DOHH2 (cell line): ENCODE measurements at regions not wholly inside any gene's neighbourhood (a gene's known extent, or its start where the extent isn't known, plus 50 kb on each side); places are given as distances from the start of the nearest gene placed in this dataset.

Experiments
- H3F3A ChIP-seq: fragments of 200-600 bp; sonication (generic), shearing (Covaris generic); 2 replicates; pipeline ENCODE4 v1.6.0; 2016; ENCODE audit warnings: antibody characterized with exemption, mild to moderate bottlenecking; ENCODE audit not compliant: control insufficient read depth, insufficient read depth
- H3K27ac ChIP-seq: fragments of 200-600 bp; sonication (generic); 2 replicates; pipeline ENCODE4 v1.5.1; 2014; ENCODE audit warnings: low read depth, mild to moderate bottlenecking, low read length, moderate library complexity
- H3K27me3 ChIP-seq: fragments of 200-600 bp; sonication (generic); 2 replicates; pipeline ENCODE4 v1.6.1; 2014; ENCODE audit warnings: mild to moderate bottlenecking, low read length, mixed read lengths; ENCODE audit not compliant: control insufficient read depth
- H3K36me3 ChIP-seq: fragments of 200-600 bp; sonication (generic); 2 replicates; pipeline ENCODE4 v1.6.1; 2014; ENCODE audit warnings: mild to moderate bottlenecking, low read length, moderate library complexity, mixed read lengths; ENCODE audit not compliant: control insufficient read depth
- H3K4me1 ChIP-seq: fragments of 200-600 bp; sonication (generic); 2 replicates; pipeline ENCODE4 v1.6.1; 2014; ENCODE audit warnings: mild to moderate bottlenecking, low read length, mixed read lengths; ENCODE audit not compliant: control insufficient read depth
- H3K4me2 ChIP-seq: fragments of 200-600 bp; sonication (generic); 2 replicates; pipeline ENCODE4 v1.6.0; 2014; ENCODE audit warnings: mild to moderate bottlenecking, low read length, moderate library complexity
- H3K4me3 ChIP-seq: fragments of 200-600 bp; sonication (generic); 2 replicates; pipeline ENCODE4 v1.5.1; 2014; ENCODE audit warnings: mild to moderate bottlenecking, low read length, mixed read lengths
- H3K79me2 ChIP-seq: fragments of 200-600 bp; sonication (generic); 2 replicates; pipeline ENCODE4 v1.6.1; 2014; ENCODE audit warnings: mild to moderate bottlenecking, low read length, mixed read lengths; ENCODE audit not compliant: control insufficient read depth
- H3K9me2 ChIP-seq: fragments of 200-600 bp; sonication (generic); replicated peaks from 2 replicates; pipeline ENCODE4 v1.6.1; 2014; ENCODE audit warnings: mild to moderate bottlenecking, low read length, mixed read lengths; ENCODE audit not compliant: control insufficient read depth
- H3K9me3 ChIP-seq: fragments of 200-600 bp; sonication (generic); 2 replicates; pipeline ENCODE4 v1.6.1; 2014; ENCODE audit warnings: antibody characterized with exemption, low read length, mixed read lengths; ENCODE audit not compliant: control insufficient read depth, insufficient read depth
- H4K20me1 ChIP-seq: fragments of 200-600 bp; sonication (generic); 2 replicates; pipeline ENCODE4 v1.6.0; 2014; ENCODE audit warnings: low read depth, mild to moderate bottlenecking, antibody characterized with exemption, low read length, moderate library complexity; ENCODE audit not compliant: control insufficient read depth, insufficient read depth
- CTCF ChIP-seq: fragments of 200-600 bp; sonication (generic); IDR thresholded peaks from one replicate; pipeline ENCODE4 v1.5.1; 2014; ENCODE audit warnings: antibody characterized with exemption, mild to moderate bottlenecking, low read depth, low read length; ENCODE audit not compliant: poor library complexity, severe bottlenecking
- EZH2phosphoT487 ChIP-seq: fragments of 200-600 bp; sonication (generic); IDR thresholded peaks from 2 replicates; pipeline ENCODE4 v1.6.1; 2017; ENCODE audit warnings: borderline replicate concordance, mild to moderate bottlenecking, antibody characterized with exemption, low read length, moderate library complexity, mixed read lengths

- no peak overlapping the region for H3K4me2 ChIP-seq
- H3K4me1 ChIP-seq, result no peaks in the 10 kb centered on the region
- no peak overlapping the region for H3K27ac ChIP-seq
- no peaks in the 10 kb centered on the region for H3K36me3 ChIP-seq
- no peaks in the 10 kb centered on the region for H3K9me2 ChIP-seq
- H3K27me3 ChIP-seq, result no peaks in the 10 kb centered on the region
- H3F3A ChIP-seq, result no peaks in the 10 kb centered on the region
- no peaks in the 10 kb centered on the region for H3K9me3 ChIP-seq
- H3K79me2 ChIP-seq, result no peaks in the 10 kb centered on the region
- H4K20me1 ChIP-seq, result no peaks in the 10 kb centered on the region
- no peak overlapping the region for H3K4me3 ChIP-seq
- TF ChIP-seq CTCF (no peak), EZH2phosphoT487 (no peak)
Observed at GRCh38 chr6:119781365-119781764, 431.8 kb upstream of the MAN1A1 start.

DNA sequence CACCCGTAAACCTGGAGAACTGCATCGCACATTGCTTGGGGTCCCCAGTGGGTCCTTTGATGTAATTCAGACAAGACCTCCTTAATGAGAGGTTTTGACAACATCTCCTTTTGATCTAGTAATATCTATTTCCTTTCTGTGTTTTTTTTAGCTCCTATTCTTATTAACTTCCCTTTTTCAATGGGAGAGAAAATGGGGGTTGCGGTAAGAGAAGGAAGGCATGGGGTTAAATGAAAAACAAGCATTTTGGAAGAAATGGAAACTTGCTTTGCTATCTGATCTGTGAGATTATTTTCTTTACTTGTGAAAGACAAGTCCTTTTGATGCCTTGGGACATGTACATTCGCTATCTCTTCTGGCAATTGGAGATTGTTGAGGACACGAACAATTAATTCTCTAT, 418.6 kb upstream of the MAN1A1 start:
- no peak overlapping the region for H3K27ac ChIP-seq
- no peak overlapping the region for H3K4me2 ChIP-seq
- H3K4me3 ChIP-seq, result no peak overlapping the region
- H3K36me3 ChIP-seq, result no peaks in the 10 kb centered on the region
- H3F3A ChIP-seq, result no peaks in the 10 kb centered on the region
- H3K9me3 ChIP-seq, result no peaks in the 10 kb centered on the region; the same call in 1 of the 2 replicates
- H3K4me1 ChIP-seq, result no peaks in the 10 kb centered on the region
- H3K79me2 ChIP-seq, result no peaks in the 10 kb centered on the region
- no peaks in the 10 kb centered on the region for H3K9me2 ChIP-seq
- H4K20me1 ChIP-seq, result no peaks in the 10 kb centered on the region
- TF ChIP-seq CTCF, result no peak
- no peak for TF ChIP-seq EZH2phosphoT487
- no peaks in the 10 kb centered on the region for H3K27me3 ChIP-seq

DNA sequence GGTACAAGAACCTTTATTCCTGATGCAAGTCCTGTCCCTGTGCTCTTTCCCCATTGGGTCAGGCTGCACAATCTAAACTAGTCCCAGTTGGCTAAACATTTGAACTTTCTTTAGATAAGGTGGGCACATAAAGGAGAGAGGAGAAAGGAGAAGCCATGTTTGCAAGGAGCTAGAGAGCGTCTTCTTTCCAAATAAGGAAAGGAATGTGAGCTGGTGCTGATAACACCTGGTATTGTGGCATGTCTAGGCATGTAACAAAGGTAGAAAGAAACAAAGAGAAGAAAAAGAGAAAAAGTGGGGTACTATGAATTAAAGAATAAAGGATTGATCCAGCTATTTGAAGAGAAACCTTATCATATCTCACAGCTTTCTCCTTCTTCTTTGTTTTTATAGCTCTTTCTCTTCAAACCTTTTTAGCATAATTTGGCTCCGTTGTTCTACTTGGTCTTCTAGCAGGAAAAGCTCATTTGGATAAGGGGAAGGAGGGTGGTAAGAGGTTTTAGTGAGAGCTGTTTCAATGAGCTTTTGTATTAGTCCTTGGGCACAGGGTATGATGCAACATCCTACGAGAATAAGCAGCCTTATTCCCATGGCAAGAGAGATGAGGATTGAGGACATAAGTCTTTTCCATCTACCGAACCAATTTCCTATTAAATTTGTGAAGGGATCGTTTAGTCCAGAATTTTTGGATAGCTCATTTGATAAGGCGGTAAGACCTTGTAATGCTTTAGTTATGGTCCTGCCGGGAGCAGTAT, 415.5 kb upstream of the MAN1A1 start:
- Histone ChIP-seq H3F3A (no peaks in the 10 kb centered on the region), H3K4me1 (no peaks in the 10 kb centered on the region), H3K27me3 (no peaks in the 10 kb centered on the region), H3K4me3 (no peak overlapping the region), H4K20me1 (no peaks in the 10 kb centered on the region), H3K36me3 (no peaks in the 10 kb centered on the region), H3K9me2 (no peaks in the 10 kb centered on the region), H3K9me3 (no peaks in the 10 kb centered on the region; the same call in 1 of the 2 replicates), H3K27ac (no peak overlapping the region), H3K79me2 (no peaks in the 10 kb centered on the region), H3K4me2 (no peak overlapping the region)
- no peak for TF ChIP-seq EZH2phosphoT487
- TF ChIP-seq CTCF, result no peak
